ENCODE measurements at regions not wholly inside any gene's neighbourhood (a gene's known extent, or its start where the extent isn't known, plus 50 kb on each side); places are given as distances from the start of the nearest gene placed in this dataset.

GRCh38 chr7:73964786-73965185 is 63.2 kb upstream of the ELN start:
- DNase-seq (ENCODE audit: low spot score): no peak

GRCh38 chr7:73966062-73966940 is 61.7 kb upstream of the ELN start:
- DNase-seq (ENCODE audit: low spot score): no peak

GRCh38 chr7:73966941-73967831 is 60.8 kb upstream of the ELN start:
- no peak for DNase-seq (ENCODE audit: low spot score)

GRCh38 chr7:73967832-73968290 is 60.1 kb upstream of the ELN start:
- DNase-seq (ENCODE audit: low spot score): no peak

GRCh38 chr7:73968487-73968886 is 59.5 kb upstream of the ELN start:
- DNase-seq (ENCODE audit: low spot score): no peak

- DNase-seq (ENCODE audit: low spot score): no peak
Observed at GRCh38 chr7:73969991-73970390, 58.0 kb upstream of the ELN start.

GRCh38 chr7:73970801-73971229 is 57.2 kb upstream of the ELN start:
- DNase-seq (ENCODE audit: low spot score): no peak

GRCh38 chr7:73971322-73971703 is 56.7 kb upstream of the ELN start:
- DNase-seq (ENCODE audit: low spot score): no peak

- DNase-seq (ENCODE audit: low spot score): no peak
Observed at GRCh38 chr7:73971704-73972341, 56.1 kb upstream of the ELN start.

- no peak for DNase-seq (ENCODE audit: low spot score)
Observed at GRCh38 chr7:73972614-73973013, 55.4 kb upstream of the ELN start.

- no peak for DNase-seq (ENCODE audit: low spot score)
Observed at GRCh38 chr7:73973091-73973490, 54.9 kb upstream of the ELN start.

GRCh38 chr7:73974101-73974947 is 53.6 kb upstream of the ELN start:
- DNase-seq (ENCODE audit: low spot score): no peak

- no peak for DNase-seq (ENCODE audit: low spot score)
Observed at GRCh38 chr7:73974948-73975926, 52.7 kb upstream of the ELN start.

GRCh38 chr7:73976761-73977618 is 51.0 kb upstream of the ELN start:
- no peak for DNase-seq (ENCODE audit: low spot score)

- no peak for DNase-seq (ENCODE audit: low spot score)
Observed at GRCh38 chr7:73977619-73978618, 50.1 kb upstream of the ELN start.
